HEK293 (cell line): ENCODE measurements at regions not wholly inside any gene's neighbourhood (a gene's known extent, or its start where the extent isn't known, plus 50 kb on each side); places are given as distances from the start of the nearest gene placed in this dataset.

Source experiments
- CTCF ChIA-PET: fragments of 350-600 bp; formaldehyde crosslinking; extraction: SDS; loops from one replicate; lab custom pipeline; 2021; ENCODE audit warnings: antibody characterized with exemption; lab: Yijun Ruan, JAX
- POLR2A ChIA-PET: fragments of 300-600 bp; formaldehyde crosslinking; extraction: SDS; loops from one replicate; lab custom pipeline; 2020; ENCODE audit warnings: antibody characterized with exemption, inconsistent platforms; lab: Yijun Ruan, JAX
- H3K27ac ChIP-seq: fragments of 200-500 bp; sonication (Bioruptor generic); 2 replicates; pipeline ENCODE4 v1.5.1; 2014; ENCODE audit warnings: low read depth, low read length, control low read depth, inconsistent platforms; ENCODE audit errors: extremely low read depth
- H3K36me3 ChIP-seq, 2 experiments: fragments of 200-500 bp in 1 of 2; sonication (Bioruptor generic) in 1 of 2; 1 replicate in 1 of 2; 2 replicates in 1 of 2; pipeline ENCODE4 v1.5.1; 2014 to 2017; ENCODE audit warnings: inconsistent platforms in 2 of 2, low read length in 2 of 2; ENCODE audit not compliant: control insufficient read depth in 2 of 2, insufficient read depth in 1 of 2
- H3K4me1 ChIP-seq: fragments of 200-500 bp; sonication (Bioruptor generic); 2 replicates; pipeline ENCODE4 v1.5.1; 2014; ENCODE audit warnings: mild to moderate bottlenecking, low read length, inconsistent platforms; ENCODE audit not compliant: control insufficient read depth, insufficient read depth
- H3K4me3 ChIP-seq: 2 replicates; pipeline ENCODE4 v1.5.1; 2011; ENCODE audit warnings: low read depth, mild to moderate bottlenecking, control low read depth, low read length, moderate library complexity
- H3K9me3 ChIP-seq: fragments of 200-500 bp; sonication (Bioruptor generic); 2 replicates; pipeline ENCODE4 v1.5.1; 2014; ENCODE audit warnings: low read depth, low read length, inconsistent platforms; ENCODE audit not compliant: control insufficient read depth, insufficient read depth
- GLIS1 ChIP-seq: fragments of 450-650 bp; formaldehyde crosslinking; IDR thresholded peaks from 2 replicates; pipeline ENCODE4 v1.5.1; 2016; ENCODE audit warnings: missing biosample characterization, missing genetic modification characterization
- OSR2 ChIP-seq: fragments of 450-650 bp; formaldehyde crosslinking; IDR thresholded peaks from 2 replicates; pipeline ENCODE4 v1.5.1; 2016; ENCODE audit warnings: missing biosample characterization, missing genetic modification characterization
- ZBTB10 ChIP-seq: fragments of 450-650 bp; formaldehyde crosslinking; IDR thresholded peaks from 2 replicates; pipeline ENCODE4 v1.5.1; 2016; ENCODE audit warnings: missing biosample characterization, missing genetic modification characterization
- ZFP3 ChIP-seq: fragments of 450-650 bp; formaldehyde crosslinking; IDR thresholded peaks from 2 replicates; pipeline ENCODE4 v1.5.1; 2016; ENCODE audit warnings: low read depth, missing biosample characterization, missing genetic modification characterization
- ZIC2 ChIP-seq: fragments of 450-650 bp; formaldehyde crosslinking; IDR thresholded peaks from 2 replicates; pipeline ENCODE4 v1.5.1; 2016; ENCODE audit warnings: missing biosample characterization, missing genetic modification characterization
- ZNF121 ChIP-seq: fragments of 450-650 bp; formaldehyde crosslinking; IDR thresholded peaks from 2 replicates; pipeline ENCODE4 v1.5.1; 2016; ENCODE audit warnings: missing biosample characterization, missing genetic modification characterization
- ZNF175 ChIP-seq: fragments of 450-650 bp; formaldehyde crosslinking; IDR thresholded peaks from 2 replicates; pipeline ENCODE4 v1.5.1; 2016; ENCODE audit warnings: missing biosample characterization, missing genetic modification characterization
- ZNF335 ChIP-seq: fragments of 450-650 bp; formaldehyde crosslinking; conservative IDR thresholded peaks from 2 replicates; pipeline ENCODE4 v1.5.1; 2016; ENCODE audit warnings: missing biosample characterization, missing genetic modification characterization
- ZNF404 ChIP-seq: fragments of 450-650 bp; formaldehyde crosslinking; IDR thresholded peaks from 2 replicates; pipeline ENCODE4 v1.5.1; 2017; ENCODE audit warnings: missing biosample characterization, missing genetic modification characterization
- ZNF518A ChIP-seq: fragments of 450-650 bp; formaldehyde crosslinking; conservative IDR thresholded peaks from 2 replicates; pipeline ENCODE4 v1.5.1; 2016; ENCODE audit warnings: low read depth, missing biosample characterization, missing genetic modification characterization
- ZNF549 ChIP-seq: fragments of 450-650 bp; IDR thresholded peaks from 2 replicates; pipeline ENCODE4 v1.5.1; 2018; ENCODE audit warnings: missing biosample characterization, missing genetic modification characterization, mild to moderate bottlenecking, inconsistent platforms, moderate library complexity
- ZNF76 ChIP-seq: fragments of 450-650 bp; formaldehyde crosslinking; IDR thresholded peaks from 2 replicates; pipeline ENCODE4; 2016; ENCODE audit warnings: low read depth, missing biosample characterization, missing genetic modification characterization, borderline replicate concordance
- ZNF768 ChIP-seq: fragments of 450-650 bp; formaldehyde crosslinking; IDR thresholded peaks from 2 replicates; pipeline ENCODE4 v1.5.1; 2018; ENCODE audit warnings: missing biosample characterization, mild to moderate bottlenecking, missing genetic modification characterization

GRCh38 chr12:123100882-123101281 lies 50.0 kb downstream of the PITPNM2 start:
- no peak overlapping the region for H3K4me3 ChIP-seq
- 0 out of 2 replicates have a peak, but pooled peaks cover 2% of the 10 kb centered on the region for H3K4me1 ChIP-seq
- ChIA-PET POLR2A (no interaction called here), CTCF (no interaction called here)
- H3K36me3 ChIP-seq: no peaks in the 10 kb centered on the region
- TF ChIP-seq ZNF518A (tag by site-specific recombination): no peak
- TF ChIP-seq ZNF335 (tag by site-specific recombination): no peak
- no peak for TF ChIP-seq ZNF404
- no peak overlapping the region for H3K27ac ChIP-seq
- no peaks in the 10 kb centered on the region for H3K9me3 ChIP-seq

GRCh38 chr12:123100450-123100849 lies 50.4 kb downstream of the PITPNM2 start:
- H3K36me3 ChIP-seq: no peaks in the 10 kb centered on the region
- ChIA-PET POLR2A (interaction anchor here (0.6 kb wide), 1 partner anchor 18 kb away, joined by 3 read pairs; no protein-coding TSS in a partner anchor), CTCF (no interaction called here)
- no peak overlapping the region for H3K4me3 ChIP-seq
- no peak overlapping the region for H3K27ac ChIP-seq
- no peaks in the 10 kb centered on the region for H3K4me1 ChIP-seq
- no peaks in the 10 kb centered on the region for H3K9me3 ChIP-seq
- TF ChIP-seq ZNF121 (tag by site-specific recombination) (peak; percentile 60; the same call in 1 of the 2 replicates), ZNF768 (no peak)

- Histone ChIP-seq H3K4me1 (peaks cover 6% of the 10 kb centered on the region), H3K4me3 (no peak overlapping the region), H3K36me3 (no peaks in the 10 kb centered on the region), H3K27ac (no peak overlapping the region)
- CTCF ChIA-PET: no interaction called here
- peak; percentile 25; the same call in 1 of the 2 replicates for TF ChIP-seq GLIS1 (tag by site-specific recombination)
- TF ChIP-seq ZFP3 (tag by site-specific recombination): no peak
- TF ChIP-seq ZNF549 (tag by site-specific recombination): no peak
- no peak for TF ChIP-seq ZNF175 (tag by site-specific recombination)
- no peak for TF ChIP-seq ZBTB10 (tag by site-specific recombination)
- no peak for TF ChIP-seq ZNF76
- peak; percentile 26; the same call in 1 of the 2 replicates for TF ChIP-seq ZIC2 (tag by site-specific recombination)
- TF ChIP-seq OSR2: peak; percentile 43; the same call in 1 of the 2 replicates
- TF ChIP-seq, all 188 proteins: peak for 3
- no peaks in the 10 kb centered on the region for H3K9me3 ChIP-seq
- POLR2A ChIA-PET: no interaction called here
Observed at GRCh38 chr12:123099560-123100192, 51.2 kb downstream of the PITPNM2 start.
